HG03060 (cell line): ENCODE measurements at regions not wholly inside any gene's neighbourhood (a gene's known extent, or its start where the extent isn't known, plus 50 kb on each side); places are given as distances from the start of the nearest gene placed in this dataset.
"Not testable (repeated sequence)": the region's sequence is repeated elsewhere in the genome, so short reads cannot be mapped to it uniquely, and the experiment has no call there.

Experiments
- ATAC-seq: cut with Tn5 transposase; IDR thresholded peaks from one replicate; pipeline ENCODE4 v1.9.1; 2021; ENCODE audit warnings: low read depth, moderate number of reproducible peaks; ENCODE audit not compliant: unreplicated experiment

GRCh38 chr3:153221748-153222162, 59.7 kb downstream of the RAP2B start:
- ATAC-seq, result peak; percentile 79

- not testable (repeated sequence) for ATAC-seq
Observed at GRCh38 chr3:153226877-153227276, 64.9 kb downstream of the RAP2B start.

GRCh38 chr3:153230427-153230826, 68.4 kb downstream of the RAP2B start:
- ATAC-seq, result not testable (repeated sequence)

- ATAC-seq, result not testable (repeated sequence)
Observed at GRCh38 chr3:153231245-153231644, 69.2 kb downstream of the RAP2B start.

GRCh38 chr3:153232050-153232752, 70.2 kb downstream of the RAP2B start:
- not testable (repeated sequence) for ATAC-seq

- no peak for ATAC-seq
Observed at GRCh38 chr3:153232851-153233271, 70.8 kb downstream of the RAP2B start.

GRCh38 chr3:153233986-153234385, 72.0 kb downstream of the RAP2B start:
- ATAC-seq, result no peak

- no peak for ATAC-seq
Observed at GRCh38 chr3:153242896-153243295, 80.9 kb downstream of the RAP2B start.

GRCh38 chr3:153244961-153245360, 82.9 kb downstream of the RAP2B start:
- no peak for ATAC-seq

- no peak for ATAC-seq
Observed at GRCh38 chr3:153245661-153246060, 83.6 kb downstream of the RAP2B start.

- ATAC-seq, result no peak
Observed at GRCh38 chr3:153246331-153246730, 84.3 kb downstream of the RAP2B start.

- ATAC-seq, result no peak
Observed at GRCh38 chr3:153246806-153247205, 84.8 kb downstream of the RAP2B start.

GRCh38 chr3:153247331-153248330, 85.6 kb downstream of the RAP2B start:
- no peak for ATAC-seq

GRCh38 chr3:153248835-153249234, 86.8 kb downstream of the RAP2B start:
- ATAC-seq, result not testable (repeated sequence)

- no peak for ATAC-seq
Observed at GRCh38 chr3:153249906-153250305, 87.9 kb downstream of the RAP2B start.

- no peak for ATAC-seq
Observed at GRCh38 chr3:153250446-153250845, 88.4 kb downstream of the RAP2B start.

- ATAC-seq, result no peak
Observed at GRCh38 chr3:153252963-153253362, 90.9 kb downstream of the RAP2B start.

GRCh38 chr3:153254361-153254760, 92.3 kb downstream of the RAP2B start:
- no peak for ATAC-seq

GRCh38 chr3:153257673-153258351, 95.8 kb downstream of the RAP2B start:
- ATAC-seq, result no peak

- ATAC-seq, result no peak
Observed at GRCh38 chr3:153259956-153260355, 97.9 kb downstream of the RAP2B start.

- no peak for ATAC-seq
Observed at GRCh38 chr3:153260681-153261080, 98.7 kb downstream of the RAP2B start.
